SK-N-SH treated with all-trans-retinoic acid at 6 μM for 48 hours (cell line): ENCODE measurements at regions not wholly inside any gene's neighbourhood (a gene's known extent, or its start where the extent isn't known, plus 50 kb on each side); places are given as distances from the start of the nearest gene placed in this dataset.

ENCODE experiments used
- CREB5 ChIP-seq: fragments of 250-450 bp; sonication (Bioruptor Pico); IDR thresholded peaks from 2 replicates; pipeline ENCODE4 v1.5.1; 2020; ENCODE audit warnings: low read depth, mild to moderate bottlenecking, moderate library complexity
- CSRNP3 ChIP-seq: fragments of 250-450 bp; sonication (Bioruptor Pico); IDR thresholded peaks from 2 replicates; pipeline ENCODE4 v1.5.1; 2021; ENCODE audit warnings: mild to moderate bottlenecking, moderate library complexity
- GLIS3 ChIP-seq: fragments of 250-450 bp; sonication (Bioruptor Pico); IDR thresholded peaks from 2 replicates; pipeline ENCODE4 v1.5.0; 2020; ENCODE audit warnings: mild to moderate bottlenecking, moderate library complexity
- ISL1 ChIP-seq: fragments of 250-450 bp; sonication (Bioruptor Pico); IDR thresholded peaks from 2 replicates; pipeline ENCODE4 v2.1.2; 2022; ENCODE audit warnings: mild to moderate bottlenecking, moderate library complexity
- OSR1 ChIP-seq: fragments of 250-450 bp; sonication (Bioruptor Pico); IDR thresholded peaks from 2 replicates; pipeline ENCODE4 v1.8.0; 2022; ENCODE audit warnings: moderate library complexity, mild to moderate bottlenecking, inconsistent platforms
- PPARA ChIP-seq: fragments of 250-450 bp; sonication (Bioruptor Pico); IDR thresholded peaks from 2 replicates; pipeline ENCODE4 v1.5.0; 2020; ENCODE audit warnings: mild to moderate bottlenecking, borderline replicate concordance
- TOX ChIP-seq: fragments of 250-450 bp; sonication (Bioruptor Pico); IDR thresholded peaks from 2 replicates; pipeline ENCODE4 v1.8.0; 2021; ENCODE audit warnings: mild to moderate bottlenecking, moderate library complexity, borderline replicate concordance
- ZFP3 ChIP-seq: fragments of 250-450 bp; sonication (Bioruptor Pico); IDR thresholded peaks from 2 replicates; pipeline ENCODE4 v1.5.0; 2020; ENCODE audit warnings: mild to moderate bottlenecking, moderate library complexity
- ZFP30 ChIP-seq: fragments of 450-650 bp; formaldehyde crosslinking; IDR thresholded peaks from 2 replicates; pipeline ENCODE4 v1.5.0; 2022; ENCODE audit warnings: mild to moderate bottlenecking, moderate library complexity
- ZNF565 ChIP-seq: fragments of 450-650 bp; formaldehyde crosslinking; conservative IDR thresholded peaks from 2 replicates; pipeline ENCODE4 v1.5.0; 2020; ENCODE audit warnings: low read depth, mild to moderate bottlenecking, moderate library complexity
- TF ChIP-seq, protein P1 (sequence below): fragments of 250-450 bp; sonication (Bioruptor Pico); IDR thresholded peaks from 2 replicates; pipeline ENCODE4 v1.8.0; 2020; ENCODE audit warnings: mild to moderate bottlenecking, moderate library complexity, borderline replicate concordance

- TF ChIP-seq, protein P1, sequence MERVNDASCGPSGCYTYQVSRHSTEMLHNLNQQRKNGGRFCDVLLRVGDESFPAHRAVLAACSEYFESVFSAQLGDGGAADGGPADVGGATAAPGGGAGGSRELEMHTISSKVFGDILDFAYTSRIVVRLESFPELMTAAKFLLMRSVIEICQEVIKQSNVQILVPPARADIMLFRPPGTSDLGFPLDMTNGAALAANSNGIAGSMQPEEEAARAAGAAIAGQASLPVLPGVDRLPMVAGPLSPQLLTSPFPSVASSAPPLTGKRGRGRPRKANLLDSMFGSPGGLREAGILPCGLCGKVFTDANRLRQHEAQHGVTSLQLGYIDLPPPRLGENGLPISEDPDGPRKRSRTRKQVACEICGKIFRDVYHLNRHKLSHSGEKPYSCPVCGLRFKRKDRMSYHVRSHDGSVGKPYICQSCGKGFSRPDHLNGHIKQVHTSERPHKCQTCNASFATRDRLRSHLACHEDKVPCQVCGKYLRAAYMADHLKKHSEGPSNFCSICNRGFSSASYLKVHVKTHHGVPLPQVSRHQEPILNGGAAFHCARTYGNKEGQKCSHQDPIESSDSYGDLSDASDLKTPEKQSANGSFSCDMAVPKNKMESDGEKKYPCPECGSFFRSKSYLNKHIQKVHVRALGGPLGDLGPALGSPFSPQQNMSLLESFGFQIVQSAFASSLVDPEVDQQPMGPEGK (CRISPR knock-in tag): no peak
- TF ChIP-seq CSRNP3 (CRISPR knock-in tag) (no peak), CREB5 (CRISPR knock-in tag) (no peak), PPARA (CRISPR knock-in tag) (no peak), GLIS3 (CRISPR knock-in tag) (no peak), ZFP30 (CRISPR knock-in tag) (no peak), TOX (CRISPR knock-in tag) (no peak), ZFP3 (CRISPR knock-in tag) (no peak), OSR1 (no peak), ISL1 (CRISPR knock-in tag) (no peak), ZNF565 (CRISPR knock-in tag) (no peak)
Observed at GRCh38 chr1:241443561-241443960, 76.0 kb downstream of the FH start.
